ENCODE measurements at regions not wholly inside any gene's neighbourhood (a gene's known extent, or its start where the extent isn't known, plus 50 kb on each side); places are given as distances from the start of the nearest gene placed in this dataset.

- no peak for TF ChIP-seq CTCF (IDR thresholded peaks at IDR 0.05; ENCODE audit: low read depth, low read length, missing input control)
- TF ChIP-seq TAF1 (conservative IDR thresholded peaks at IDR 0.05), result no peak
- no peak for TF ChIP-seq EGR1 (IDR thresholded peaks at IDR 0.05; ENCODE audit: low read depth in 2 of 2)
- TF ChIP-seq RXRA (IDR thresholded peaks at IDR 0.05), result no peak
- no peak for TF ChIP-seq RAD21 (IDR thresholded peaks at IDR 0.05)
Measured at GRCh38 chr6:153488267-153488666, 357.2 kb upstream of the RGS17 start.
